Superior temporal gyrus (tissue), 1 donor: ENCODE measurements at regions not wholly inside any gene's neighbourhood (a gene's known extent, or its start where the extent isn't known, plus 50 kb on each side); places are given as distances from the start of the nearest gene placed in this dataset.

Experiments
- DNase-seq: peaks from one replicate; pipeline ENCODE4 v3.0.0-alpha.2; 2016; ENCODE audit errors: extremely low spot score

- no peak for DNase-seq
These were observed 156.2 kb upstream of the CAMK1G start for GRCh38 chr1:209427277-209427676.

GRCh38 chr1:209427811-209428210 is 155.7 kb upstream of the CAMK1G start:
- no peak for DNase-seq

DNA sequence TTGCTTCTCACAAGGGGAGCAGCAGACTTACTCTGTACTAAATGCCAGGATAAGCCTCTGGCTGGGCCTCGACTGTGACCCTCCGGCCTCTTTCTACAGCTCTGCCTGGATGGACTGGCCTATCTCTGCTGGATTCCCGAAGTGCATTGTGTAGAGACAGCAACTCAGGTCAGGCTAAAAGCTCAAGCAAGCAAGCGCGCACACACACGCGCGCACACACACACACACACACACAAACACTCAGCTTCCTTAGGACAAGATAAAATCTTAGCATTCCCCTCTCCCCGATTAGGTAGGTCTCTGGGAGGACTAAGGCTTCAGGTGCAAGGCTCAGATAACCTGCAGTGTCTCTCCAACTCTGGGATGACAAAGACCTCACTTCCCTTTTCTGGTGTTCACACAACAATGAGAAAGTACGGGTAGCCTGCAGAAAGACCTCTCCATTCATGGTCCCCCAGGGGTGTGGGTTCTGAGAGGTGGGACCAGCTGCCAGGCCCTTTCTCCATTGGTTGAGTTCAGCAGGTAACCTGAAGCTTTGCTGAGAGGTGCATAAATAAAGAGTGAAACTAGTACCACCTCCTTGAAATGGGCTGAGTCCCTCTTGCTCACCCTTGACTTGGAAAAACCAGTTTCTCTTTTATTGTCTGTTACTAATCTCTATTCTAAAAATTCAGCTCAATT is 155.1 kb upstream of the CAMK1G start:
- DNase-seq, result no peak

GRCh38 chr1:209429611-209430010 is 153.9 kb upstream of the CAMK1G start:
- DNase-seq, result no peak

GRCh38 chr1:209430107-209430506 is 153.4 kb upstream of the CAMK1G start:
- DNase-seq, result no peak

- DNase-seq, result no peak
These were observed 152.7 kb upstream of the CAMK1G start for GRCh38 chr1:209430821-209431259.

- DNase-seq, result no peak
These were observed 152.1 kb upstream of the CAMK1G start for GRCh38 chr1:209431402-209431801.

DNA sequence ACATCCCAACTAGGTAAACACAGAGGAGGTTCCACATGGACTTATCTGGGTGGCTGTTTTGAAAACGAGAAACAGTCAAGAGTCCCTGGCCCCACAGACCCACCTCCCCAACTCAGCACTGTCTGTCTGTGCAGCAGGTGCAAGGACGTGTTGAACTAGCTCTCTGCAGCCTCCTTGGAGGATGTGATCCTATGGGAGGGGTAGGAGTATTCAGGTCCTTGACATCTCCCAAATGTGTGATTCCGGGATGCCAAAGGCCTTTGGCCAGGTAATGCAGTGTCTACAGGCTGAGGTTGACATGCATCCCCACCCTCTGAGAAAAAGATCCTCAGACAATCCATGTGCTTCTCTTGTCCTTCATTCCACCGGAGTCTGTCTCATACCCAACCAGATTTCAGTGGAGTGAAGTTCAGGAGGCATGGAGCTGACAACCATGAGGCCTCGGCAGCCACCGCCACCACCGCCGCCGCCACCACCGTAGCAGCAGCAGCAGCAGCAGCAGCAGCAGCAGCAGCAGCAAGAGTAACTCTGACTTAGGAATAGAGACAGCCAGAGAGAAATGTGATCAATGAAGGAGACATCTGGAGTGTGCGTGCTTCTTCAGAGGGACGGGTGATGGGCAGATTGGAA is 151.6 kb upstream of the CAMK1G start:
- no peak for DNase-seq

- DNase-seq, result no peak
These were observed 151.1 kb upstream of the CAMK1G start for GRCh38 chr1:209432443-209432825.

GRCh38 chr1:209433649-209434031 is 149.9 kb upstream of the CAMK1G start:
- DNase-seq, result no peak

GRCh38 chr1:209434066-209434465 is 149.4 kb upstream of the CAMK1G start:
- DNase-seq, result peak; percentile 58

GRCh38 chr1:209434631-209435217 is 148.8 kb upstream of the CAMK1G start:
- DNase-seq, result peak; percentile 47

- DNase-seq, result peak; percentile 74
These were observed 147.6 kb upstream of the CAMK1G start for GRCh38 chr1:209435654-209436566.

DNA sequence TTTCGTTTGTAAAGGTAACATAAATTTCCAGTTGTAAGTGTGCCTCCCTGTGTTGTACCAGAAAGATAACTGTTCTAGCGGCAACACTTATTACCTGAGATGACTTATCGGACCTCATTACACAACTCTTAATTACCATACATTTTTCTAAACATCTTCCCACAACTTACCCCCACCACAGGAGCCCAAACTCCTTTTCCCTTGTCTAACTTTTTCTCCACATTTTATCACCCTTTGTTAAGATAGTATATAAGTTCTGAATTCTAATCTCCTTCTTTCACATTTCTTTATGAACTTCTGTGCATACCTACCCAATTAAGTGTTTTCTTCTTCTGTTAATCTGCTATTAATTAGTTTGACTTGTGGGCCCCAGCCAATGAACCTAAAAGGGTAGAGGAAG is 143.7 kb upstream of the CAMK1G start:
- DNase-seq, result no peak

DNA sequence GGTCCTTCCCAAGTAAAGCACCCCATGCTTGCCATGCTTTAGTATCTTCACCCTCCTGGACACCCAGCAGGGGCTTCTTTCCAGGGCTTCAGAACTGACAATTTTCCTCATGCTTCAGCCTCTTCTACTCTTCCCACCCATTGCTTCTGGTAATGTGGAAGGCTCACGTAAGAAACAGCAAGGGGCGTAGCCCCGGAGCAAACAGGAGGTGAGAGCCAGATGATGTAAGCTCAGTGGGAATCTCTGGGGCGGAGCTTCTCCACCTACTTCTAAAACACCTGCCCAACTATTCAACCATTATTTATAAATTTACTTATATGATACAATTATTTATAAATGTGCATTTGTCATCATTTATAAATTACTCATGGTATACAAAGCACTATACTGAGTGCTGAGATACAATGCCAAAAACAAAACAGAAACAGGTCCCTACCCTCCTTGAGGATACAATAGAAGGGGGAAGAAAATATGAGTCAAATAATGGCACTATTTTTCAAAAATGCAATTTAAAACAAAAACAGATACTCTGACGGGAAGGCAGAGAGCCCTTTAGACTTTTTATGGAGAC is 140.1 kb upstream of the CAMK1G start:
- no peak for DNase-seq

GRCh38 chr1:209443975-209444651 is 139.4 kb upstream of the CAMK1G start:
- no peak for DNase-seq

- DNase-seq, result no peak
These were observed 138.6 kb upstream of the CAMK1G start for GRCh38 chr1:209444961-209445360.

DNA sequence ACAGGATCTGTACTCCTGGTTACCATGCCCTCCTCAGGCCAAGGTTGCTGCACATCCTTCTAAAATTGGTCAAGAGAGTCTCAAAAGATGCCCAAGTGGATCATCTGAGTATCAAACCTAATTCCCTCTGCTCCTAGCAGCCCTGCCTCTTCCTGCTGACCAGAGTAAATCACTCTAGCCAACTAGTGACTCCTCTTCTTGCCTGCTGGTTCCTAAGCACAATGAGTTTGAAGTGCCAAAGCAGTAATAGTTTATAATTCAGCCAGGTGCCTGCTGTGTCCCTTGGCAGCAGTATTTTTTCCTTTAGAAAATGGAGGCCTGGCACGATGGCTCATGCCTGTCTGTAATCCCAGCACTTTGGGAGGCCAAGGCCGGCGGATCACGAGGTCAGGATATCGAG is 137.9 kb upstream of the CAMK1G start:
- no peak for DNase-seq

DNA sequence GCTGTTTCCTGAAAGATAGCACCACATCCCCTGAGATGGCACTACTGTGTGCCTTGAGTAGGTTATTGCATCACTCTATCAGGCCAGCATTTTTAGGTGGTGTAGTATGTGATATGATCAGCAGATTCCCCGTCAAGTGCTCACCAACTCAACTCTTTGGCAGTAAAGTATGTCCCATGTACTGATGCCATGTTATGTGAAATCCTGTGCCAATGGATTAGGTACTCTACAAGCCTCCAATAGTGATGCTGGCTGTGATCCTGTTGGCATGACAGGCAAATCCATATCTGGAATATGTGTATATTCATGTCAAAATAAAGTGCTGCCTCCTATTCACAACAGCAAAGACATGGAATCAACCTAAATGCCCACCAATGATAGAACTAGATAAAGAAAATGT is 137.2 kb upstream of the CAMK1G start:
- DNase-seq, result no peak

GRCh38 chr1:209454340-209454994 is 129.0 kb upstream of the CAMK1G start:
- DNase-seq, result no peak

GRCh38 chr1:209455145-209455544 is 128.4 kb upstream of the CAMK1G start:
- DNase-seq, result no peak
